CD4-positive, alpha-beta T cell treated with Interleukin-15 for 4 hours (primary cell): ENCODE measurements at regions not wholly inside any gene's neighbourhood (a gene's known extent, or its start where the extent isn't known, plus 50 kb on each side); places are given as distances from the start of the nearest gene placed in this dataset.

Experiments used
- DNase-seq: peaks from one replicate; pipeline ENCODE4 v3.0.0-alpha.2; 2020; ENCODE audit warnings: low spot score

DNA sequence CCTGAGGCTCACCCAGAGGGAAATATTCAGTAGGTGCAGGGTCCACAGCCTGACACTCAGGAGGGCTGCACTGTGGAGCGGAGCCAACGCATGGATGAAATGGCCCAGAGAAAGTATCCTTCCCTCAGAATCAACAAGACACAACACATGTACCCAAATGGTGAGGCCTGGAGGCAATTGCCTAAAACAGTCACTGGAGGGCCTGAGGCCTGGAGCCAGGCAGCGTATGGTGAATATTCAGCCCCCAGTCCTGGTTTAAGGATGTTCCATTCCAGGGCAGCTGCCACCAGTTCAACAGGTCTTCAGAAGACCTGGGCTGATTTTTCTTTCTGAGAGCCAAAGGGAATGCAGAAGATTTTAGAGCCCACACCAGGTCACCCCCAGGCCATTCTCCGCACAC, 264.8 kb downstream of the INSC start:
- DNase-seq, result no peak

DNA sequence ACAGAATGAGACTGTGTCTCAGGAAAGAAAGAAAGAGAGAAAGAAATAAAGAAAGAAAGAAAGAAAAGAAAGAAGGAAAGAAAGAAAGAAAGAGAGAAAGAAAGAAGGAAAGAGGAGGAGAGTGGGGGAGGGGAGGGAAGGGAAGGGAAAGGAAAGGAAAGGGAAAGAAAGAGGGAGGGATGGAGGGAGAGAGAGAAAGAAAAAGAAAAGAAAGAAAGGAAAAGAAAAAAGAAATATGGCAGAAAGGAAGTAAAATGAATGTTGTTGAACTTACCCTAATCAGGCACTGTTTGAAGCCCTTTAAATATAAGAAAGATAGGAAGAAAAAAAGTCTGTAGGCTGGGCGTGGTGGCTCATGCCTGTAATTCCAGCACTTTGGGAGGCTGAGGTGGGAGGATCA, 276.1 kb downstream of the INSC start:
- DNase-seq, result no peak

DNA sequence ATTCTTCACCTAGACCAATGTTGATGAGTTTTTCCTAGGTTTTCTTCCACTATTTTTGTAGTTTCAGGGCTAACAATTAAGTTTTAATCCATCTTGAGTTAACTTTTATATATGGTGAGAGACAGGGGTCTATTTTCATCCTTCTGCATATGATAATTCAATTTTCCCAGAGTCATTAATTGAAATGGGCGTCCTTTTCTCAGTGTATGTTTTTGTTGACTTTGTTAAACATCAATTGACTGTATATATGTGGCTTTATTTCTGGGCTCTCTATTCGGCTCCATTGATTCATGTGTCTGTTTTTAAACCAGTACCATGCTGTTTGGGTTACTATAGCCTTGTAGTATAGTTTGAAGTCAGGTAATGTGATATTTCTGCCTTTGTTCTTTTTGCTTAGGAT, 282.1 kb downstream of the INSC start:
- no peak for DNase-seq

DNA sequence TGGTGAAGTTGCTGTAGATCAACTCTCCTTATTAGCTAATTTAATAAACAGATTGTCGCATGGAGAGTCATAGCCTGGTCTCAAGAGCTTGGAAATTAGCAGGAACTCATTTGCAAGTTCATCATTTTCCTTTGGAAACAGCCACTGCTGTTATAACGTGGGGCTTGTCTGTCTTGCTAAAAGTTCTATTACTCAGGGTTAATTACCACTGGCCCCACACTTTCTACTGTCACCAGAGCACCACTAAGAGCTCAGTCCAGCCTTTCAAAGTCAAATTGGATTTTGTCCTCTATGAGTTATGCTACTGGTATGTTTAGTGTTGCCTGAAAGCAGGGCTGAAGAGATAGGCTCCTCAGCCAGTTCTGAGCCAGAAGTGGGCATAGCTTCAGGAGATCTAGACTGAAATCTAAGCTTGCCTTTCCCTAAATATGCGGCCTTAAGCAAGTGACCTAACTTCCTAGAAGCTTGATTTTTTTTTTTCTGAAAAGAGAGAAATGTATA, 292.2 kb downstream of the INSC start:
- DNase-seq, result no peak

DNA sequence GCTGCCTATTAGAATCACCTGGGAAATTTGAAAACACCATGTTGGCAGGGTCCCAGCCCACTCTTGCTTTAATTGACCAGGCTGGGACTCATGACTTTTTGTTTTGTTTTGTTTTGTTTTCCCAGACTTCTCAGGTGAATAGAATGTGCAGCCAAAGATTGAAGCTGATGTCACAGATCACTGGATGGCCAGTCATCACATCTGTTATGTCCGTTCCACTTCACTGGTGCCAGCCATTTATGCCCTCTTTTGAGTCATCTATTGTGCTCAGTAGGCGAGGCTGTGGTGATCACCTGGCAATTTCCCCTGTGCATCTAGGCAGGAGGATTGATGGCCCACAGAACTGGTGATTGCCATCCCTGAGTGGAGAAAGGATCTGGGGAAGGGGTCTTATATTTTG, 297.3 kb downstream of the INSC start:
- no peak for DNase-seq

DNA sequence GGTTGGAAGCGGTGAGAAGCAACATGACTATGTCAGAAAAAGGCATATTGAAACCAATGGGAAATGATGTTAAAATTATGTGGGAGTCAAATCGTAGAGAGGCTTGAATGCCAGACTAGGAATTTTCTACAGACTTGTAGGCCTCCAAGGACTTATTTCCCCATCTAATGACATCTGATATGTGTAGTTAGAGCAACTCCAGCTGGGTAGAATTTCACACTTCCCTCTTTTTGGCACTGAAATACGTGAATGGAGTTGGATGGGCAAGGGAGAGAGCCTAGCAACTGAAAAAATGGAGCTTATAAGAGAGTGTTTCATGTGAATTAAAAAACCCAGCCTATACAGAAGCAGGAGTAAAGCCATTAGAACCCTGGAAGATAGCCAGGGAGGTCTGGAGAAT, 304.2 kb downstream of the INSC start:
- no peak for DNase-seq

DNA sequence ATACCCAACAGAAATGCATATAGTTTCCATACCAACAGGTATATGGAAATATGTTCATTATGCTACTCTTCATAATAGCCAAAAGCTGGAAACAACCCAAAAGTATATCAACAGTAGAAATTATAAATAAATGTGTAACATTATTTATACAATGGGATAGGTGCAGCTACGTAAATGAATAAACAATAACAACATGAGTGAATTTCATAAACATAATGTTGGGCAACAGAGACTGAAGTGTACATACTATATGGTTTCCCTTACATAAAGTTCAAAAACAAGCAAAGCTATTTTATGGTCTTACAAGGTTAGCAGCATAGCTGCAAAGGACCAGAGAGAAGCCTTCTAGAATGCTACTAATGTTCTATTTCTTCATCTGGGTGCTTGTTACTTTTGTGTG, 305.0 kb downstream of the INSC start:
- DNase-seq, result no peak

DNA sequence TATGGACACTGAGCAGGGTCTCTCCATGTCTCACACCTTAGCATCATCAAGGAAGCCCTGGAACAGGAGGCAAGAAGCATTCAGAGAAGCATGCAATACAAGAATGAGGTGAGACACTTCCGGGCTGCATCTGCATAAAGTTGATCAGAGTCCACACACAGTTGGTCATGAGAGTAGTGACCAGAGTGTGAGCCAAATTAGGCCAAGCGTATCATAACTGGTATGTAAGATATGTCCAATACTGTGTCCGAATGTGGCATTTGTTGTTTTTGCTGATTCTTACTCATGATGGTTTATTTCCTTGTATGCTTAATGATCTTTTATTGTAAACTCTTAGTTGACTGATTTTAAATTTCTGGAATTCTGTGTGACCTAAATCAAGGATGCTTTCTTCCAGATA, 315.7 kb downstream of the INSC start:
- no peak for DNase-seq

DNA sequence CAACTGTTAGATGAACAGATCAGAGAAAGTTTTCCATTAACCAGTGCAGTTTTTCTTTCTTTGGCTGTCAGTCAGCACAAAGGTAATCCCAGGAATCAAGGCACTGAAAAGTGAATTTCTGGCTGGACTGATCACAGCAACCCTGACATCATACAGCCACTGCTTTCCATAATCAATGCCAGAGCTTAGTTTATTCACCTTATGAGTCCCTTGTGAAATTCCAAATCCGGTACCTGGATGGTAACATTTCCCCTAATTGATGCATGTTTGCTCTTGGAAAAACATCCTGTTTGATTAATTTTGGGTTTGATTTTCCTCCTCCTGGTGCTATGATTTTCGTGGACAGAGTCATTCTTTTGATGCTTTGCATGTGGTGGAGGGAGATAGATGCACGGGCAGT, 319.8 kb downstream of the INSC start:
- DNase-seq, result no peak

DNA sequence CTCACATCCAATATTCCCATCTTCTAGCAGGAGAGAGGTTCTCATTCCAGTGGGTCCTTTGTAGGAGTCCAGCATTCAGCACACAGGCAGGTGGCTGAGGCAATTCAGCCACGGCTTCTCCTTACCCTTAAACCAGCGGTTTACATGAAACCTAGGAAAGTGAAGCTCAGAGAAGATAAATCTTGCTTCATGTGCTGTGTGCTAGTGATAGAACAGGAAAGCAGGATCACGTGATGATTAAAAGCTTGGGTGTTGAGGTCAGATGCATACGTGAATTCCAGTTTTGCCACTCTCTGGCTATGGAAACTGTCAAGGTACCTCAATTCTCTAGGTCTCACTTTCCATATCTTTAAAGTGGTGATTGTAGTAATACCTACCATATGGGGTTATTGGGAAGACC, 331.6 kb downstream of the INSC start:
- no peak for DNase-seq

DNA sequence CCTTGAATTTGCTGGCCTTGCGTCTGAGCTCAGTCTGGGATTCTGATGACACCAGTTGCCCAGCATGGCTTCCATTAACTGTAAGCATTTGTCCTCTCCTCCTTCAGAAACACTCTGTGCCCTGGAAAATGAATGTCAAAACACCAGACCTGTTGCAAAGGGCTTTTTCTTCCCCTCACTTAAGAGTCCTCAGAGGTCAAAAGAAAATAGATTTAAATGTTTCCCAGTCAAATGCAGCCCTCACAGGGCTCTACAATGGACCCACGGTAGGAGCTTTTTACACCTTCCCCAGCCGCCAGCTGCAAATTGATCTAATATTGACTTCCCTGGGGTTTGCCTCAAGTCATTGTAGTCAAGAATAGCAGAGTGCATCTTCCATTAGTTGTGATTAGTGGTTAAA, 332.2 kb downstream of the INSC start:
- no peak for DNase-seq

DNA sequence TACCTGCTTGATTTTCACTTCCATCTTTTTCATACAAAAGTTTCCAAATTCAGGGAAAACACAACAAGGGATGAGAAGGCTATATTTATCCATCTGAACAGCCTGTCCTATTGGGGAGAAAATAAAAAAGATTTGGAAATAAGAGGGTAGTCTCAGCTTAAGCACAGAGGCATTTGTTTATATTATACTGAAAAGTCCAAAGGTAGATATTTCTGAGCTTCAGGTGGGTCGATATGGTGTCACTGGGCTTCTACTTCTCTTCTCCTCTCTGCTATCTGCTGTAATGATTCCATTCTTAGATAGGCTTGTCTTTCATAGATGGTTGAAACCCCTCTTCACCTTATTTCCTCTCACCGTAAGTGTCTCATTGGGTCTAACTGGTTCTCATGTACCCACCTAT, 337.0 kb downstream of the INSC start:
- no peak for DNase-seq

DNA sequence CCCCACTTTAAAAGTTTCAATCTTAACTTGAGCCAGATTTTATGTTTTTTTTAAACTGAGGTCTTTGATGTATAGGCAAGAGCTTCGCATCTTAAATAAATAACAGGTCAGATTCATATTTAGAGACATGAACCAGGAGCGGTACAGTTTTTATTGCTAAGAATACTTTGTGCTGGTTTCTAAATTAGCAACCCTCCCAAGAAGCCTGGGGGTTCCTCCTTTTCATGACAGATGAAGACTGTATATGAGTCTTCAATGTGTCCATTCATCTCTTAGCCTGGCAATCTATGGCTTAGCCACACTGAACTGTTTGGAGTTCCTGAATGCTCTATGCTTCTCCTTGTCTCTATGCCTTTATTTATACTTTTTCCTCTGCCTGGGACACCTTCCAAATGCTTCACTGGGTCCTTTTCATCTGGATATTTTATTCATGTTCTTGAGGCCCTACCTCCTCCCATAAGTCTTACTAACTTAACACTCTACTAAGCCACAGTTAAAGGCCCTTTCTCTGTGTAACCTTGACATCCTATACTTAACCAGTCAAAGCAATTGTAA, 338.6 kb downstream of the INSC start:
- DNase-seq, result no peak

DNA sequence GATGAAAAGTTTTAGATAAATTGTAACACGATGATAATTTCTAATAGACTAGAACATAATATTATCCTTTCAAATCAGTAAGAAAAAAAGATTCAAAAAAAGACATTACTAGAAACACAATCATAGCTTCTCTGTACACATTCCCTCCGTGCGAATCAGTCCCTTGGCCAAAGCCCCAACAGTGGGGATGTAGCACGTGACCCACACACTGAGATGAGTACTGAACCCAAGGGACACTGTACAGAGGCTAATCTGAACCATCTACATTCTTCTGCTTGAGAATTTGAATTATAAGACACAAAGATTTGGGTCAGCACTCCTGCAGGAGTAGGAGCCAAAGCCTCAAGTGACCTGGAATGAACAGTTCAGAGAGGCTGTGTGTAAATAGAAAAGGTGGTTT, 353.7 kb downstream of the INSC start:
- DNase-seq, result no peak

DNA sequence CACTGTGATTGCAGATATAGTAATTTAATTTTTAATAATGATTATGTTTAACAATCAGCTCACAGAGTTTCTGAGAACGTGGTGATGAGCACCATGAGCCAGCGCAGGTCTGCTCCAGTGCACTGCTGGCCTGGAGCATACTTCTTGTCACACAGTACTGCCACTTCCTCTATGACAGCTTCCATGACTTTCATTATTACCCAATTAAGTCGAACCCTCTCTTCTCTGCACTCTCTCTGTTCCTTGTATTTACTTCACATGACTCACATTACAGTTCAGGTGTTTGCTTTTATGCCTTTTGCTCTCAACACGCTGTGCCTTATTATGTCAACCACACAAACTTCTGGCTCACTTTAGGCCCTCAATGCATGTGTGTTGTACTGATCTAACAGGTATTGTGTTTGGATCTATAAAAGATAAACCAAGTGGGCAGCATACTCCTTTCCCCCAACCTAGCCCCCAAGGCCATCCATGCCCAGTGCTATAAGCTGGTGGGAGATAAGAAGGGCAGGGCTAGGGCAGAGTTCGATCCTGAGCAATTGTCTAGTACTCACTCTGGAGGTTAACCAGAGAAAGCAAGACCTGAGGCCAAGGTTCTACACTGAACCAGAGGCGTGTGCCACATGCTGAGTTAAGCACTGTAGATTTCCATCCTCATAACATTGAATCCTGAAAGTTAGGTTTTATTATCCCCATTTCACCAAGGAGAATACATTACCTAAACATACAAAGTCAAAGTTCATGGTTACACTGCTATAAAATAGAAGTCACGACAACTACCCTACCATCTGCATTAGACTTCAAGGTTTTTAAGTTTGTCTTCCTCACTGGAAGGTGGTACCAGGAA, 356.5 kb downstream of the INSC start:
- no peak for DNase-seq

DNA sequence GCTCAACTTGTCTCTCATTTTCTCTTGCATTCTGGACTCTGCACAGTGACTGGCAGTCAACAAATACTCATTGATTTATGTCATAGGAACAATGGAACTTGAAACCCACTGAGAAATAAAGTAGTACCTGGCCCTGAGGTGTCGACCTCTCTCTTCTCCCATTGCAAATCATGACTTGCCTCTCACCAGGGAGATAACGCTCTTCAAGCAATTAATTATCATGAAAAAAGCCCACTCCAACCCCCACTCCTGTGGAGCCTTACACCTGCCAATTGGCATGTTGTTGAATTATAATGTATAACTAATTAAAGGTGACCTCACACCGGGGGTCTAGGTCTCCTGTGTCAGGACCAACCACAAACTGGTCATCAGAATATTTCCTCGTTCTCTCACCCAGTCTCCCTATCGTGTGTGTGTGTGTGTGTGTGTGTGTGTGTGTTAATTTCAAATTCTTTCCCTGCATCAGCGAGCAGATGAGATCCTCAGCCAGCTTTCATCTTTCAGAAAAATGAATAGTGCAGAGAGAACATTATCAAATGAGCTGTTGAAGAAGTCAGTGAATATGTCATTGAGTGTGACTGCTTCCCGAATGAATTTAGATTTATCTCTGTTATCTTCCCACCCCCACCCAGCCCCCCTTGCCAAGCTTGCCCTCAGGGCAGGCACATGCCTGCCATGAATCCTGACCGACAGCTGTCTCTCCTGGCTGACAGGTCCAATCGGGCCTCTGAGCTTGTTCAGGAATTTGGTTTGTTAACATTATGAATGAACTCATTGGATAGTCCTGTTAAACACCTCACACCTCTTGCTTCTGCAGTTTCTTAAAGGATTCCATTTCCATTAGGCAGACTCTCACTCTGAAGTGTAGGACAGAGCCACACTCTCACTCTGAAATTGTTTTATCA, 357.4 kb downstream of the INSC start:
- DNase-seq, result no peak

DNA sequence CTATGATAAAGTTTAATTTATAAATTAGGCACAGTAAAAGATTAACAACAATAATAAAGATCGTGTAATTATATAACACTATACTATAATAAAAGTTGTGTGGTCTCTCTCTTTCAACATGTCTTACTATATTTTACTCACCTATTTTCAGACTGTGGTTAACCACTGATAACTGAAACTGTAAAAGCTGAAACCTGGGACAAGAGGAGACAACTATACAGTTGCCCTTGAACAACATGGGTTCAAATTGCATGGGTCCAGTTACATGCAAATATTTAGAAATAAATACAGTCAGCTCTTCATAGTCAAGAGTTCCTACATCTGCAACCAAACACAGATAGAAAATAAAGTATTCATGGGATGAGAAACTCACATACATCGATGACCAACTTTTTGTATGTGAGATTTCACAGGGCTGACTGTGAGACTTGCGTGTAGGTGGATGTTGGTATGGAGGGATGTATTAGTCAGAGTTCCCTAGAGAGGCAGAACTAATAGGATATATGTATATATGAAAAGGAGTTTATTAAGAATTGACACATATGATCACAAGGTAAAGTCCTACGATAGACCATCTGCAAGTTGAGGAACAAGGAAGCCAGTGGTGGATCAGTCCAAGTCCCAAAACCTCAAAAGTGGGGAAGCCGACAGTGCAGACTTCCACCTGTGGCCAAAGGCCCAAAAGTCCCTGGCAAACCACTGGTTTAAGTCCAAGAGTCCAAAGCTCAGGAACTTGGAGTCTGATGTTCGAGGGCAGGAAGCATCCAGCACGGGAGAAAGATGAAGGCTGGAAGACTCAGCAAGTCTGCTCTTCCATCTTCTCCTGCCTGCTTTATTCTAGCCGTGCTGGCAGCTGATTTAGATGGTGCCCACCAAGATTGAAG, 359.5 kb downstream of the INSC start:
- DNase-seq, result no peak

DNA sequence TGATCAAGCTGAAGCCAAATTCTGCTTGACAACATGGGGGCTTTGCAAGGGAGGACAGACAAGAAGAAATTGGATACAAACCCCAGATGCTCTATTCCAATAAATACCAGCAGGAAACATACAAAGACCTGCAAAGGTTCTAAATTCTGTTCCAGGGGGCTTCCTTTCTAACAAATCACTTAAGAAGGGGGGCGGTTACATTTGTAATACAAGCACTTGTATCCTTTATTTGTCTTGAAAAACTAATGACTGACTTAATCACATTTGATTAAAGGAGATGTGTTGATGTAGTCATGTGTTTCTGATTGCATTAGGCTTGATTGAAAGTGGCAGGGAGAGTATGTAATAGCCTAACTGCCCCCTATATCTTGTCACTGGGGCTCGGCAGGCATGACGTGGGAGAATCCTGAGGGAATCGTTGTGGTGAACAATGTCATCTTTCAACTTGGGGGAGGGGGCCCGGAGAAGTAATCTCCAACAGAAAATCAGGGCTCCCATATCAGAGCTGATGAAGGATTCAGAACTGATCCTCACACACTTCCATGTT, 361.7 kb downstream of the INSC start:
- DNase-seq, result no peak

DNA sequence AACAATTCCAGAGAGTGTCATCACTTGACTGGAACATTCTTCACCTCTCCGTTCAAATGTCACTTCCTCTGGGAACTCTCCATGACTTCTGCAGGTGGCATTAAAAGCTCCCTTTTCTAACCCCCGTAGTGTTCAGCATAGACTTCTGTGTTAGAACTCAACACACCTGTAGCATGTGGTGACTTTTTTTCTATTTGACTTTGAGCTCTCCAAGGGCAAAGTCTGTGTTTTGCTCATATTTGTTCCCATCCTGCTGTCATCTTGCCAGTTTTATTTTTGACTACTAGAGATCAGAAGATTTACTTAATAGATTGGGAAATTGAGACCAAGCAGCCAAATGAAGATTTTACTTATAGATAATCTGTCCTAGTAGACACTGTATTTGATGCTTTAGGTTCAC, 367.1 kb downstream of the INSC start:
- DNase-seq, result no peak

DNA sequence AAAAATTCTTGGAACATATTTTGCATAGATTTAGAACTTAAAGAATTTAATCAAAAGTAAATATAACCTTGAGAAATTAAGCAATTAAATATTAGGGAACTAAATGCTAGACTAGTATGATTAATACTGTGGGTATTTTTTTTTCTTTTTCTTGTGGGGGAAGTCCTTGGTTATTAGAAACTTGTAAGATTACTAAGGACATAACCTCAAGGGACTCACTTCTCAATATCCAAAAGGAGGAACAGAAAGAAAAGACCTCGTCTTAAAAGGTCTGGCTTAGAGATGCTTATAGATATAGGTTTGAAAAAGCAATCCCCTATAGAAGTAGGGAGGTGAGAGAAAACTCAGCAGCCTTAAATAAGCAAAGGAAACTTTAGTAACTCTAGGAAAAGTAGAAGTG, 368.5 kb downstream of the INSC start:
- no peak for DNase-seq

DNA sequence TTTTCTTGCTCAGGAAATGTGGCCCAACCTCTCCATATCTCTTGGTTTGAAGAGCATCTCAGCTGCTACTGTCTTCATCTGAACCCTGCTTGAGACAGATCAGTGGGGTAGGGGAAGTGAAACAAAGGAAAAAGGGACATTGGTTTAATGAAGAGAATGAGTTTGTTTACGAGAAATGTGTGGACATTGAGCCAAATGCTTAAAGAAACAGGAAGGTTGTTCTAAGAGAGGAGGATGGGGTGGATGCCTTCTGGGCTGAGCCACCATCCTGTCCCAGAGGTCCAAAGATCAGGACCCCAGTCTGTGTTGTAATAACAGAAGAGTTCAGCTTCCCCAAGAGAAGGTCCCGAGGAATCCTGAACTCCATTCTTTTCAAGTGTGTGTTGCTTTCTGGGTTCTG, 369.7 kb downstream of the INSC start:
- DNase-seq, result no peak

DNA sequence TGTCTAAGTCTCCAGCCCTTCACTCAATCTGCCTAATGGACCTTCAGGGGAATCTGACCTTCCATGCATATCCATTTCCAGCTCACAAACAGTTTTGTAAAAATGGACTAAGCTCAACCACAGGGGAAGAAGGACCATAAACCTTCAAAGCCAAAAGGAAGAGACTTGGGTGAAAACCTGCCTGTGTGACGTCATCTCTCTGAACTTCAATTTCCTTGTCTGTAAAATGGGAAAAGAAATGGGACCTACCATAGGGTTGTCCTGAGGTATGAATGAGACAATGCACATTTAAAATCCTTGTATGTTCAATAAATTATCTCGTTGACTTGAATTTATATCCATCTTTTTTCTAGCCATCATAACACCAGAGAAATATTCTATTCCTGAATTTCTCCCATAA, 370.7 kb downstream of the INSC start:
- no peak for DNase-seq
